GM21360 (cell line): ENCODE measurements at regions not wholly inside any gene's neighbourhood (a gene's known extent, or its start where the extent isn't known, plus 50 kb on each side); places are given as distances from the start of the nearest gene placed in this dataset.
"Not testable (repeated sequence)": the region's sequence is repeated elsewhere in the genome, so short reads cannot be mapped to it uniquely, and the experiment has no call there.

Source experiments
- ATAC-seq: cut with Tn5 transposase; IDR thresholded peaks from one replicate; pipeline ENCODE4 v1.9.1; 2021; ENCODE audit warnings: mild to moderate bottlenecking, moderate library complexity; ENCODE audit not compliant: unreplicated experiment

GRCh38 chr7:79786187-79786586 is 332.7 kb upstream of the MAGI2 start:
- no peak for ATAC-seq

GRCh38 chr7:79785556-79785955 is 332.1 kb upstream of the MAGI2 start:
- no peak for ATAC-seq

- no peak for ATAC-seq
These were observed 329.4 kb upstream of the MAGI2 start for GRCh38 chr7:79782906-79783305.

GRCh38 chr7:79782256-79782655 is 328.8 kb upstream of the MAGI2 start:
- no peak for ATAC-seq

GRCh38 chr7:79781716-79782115 is 328.2 kb upstream of the MAGI2 start:
- ATAC-seq = no peak

- ATAC-seq = no peak
These were observed 325.6 kb upstream of the MAGI2 start for GRCh38 chr7:79778786-79779770.

GRCh38 chr7:79775911-79776310 is 322.4 kb upstream of the MAGI2 start:
- no peak for ATAC-seq

GRCh38 chr7:79774150-79774549 is 320.7 kb upstream of the MAGI2 start:
- no peak for ATAC-seq

- ATAC-seq = no peak
These were observed 317.5 kb upstream of the MAGI2 start for GRCh38 chr7:79770970-79771369.

- no peak for ATAC-seq
These were observed 316.6 kb upstream of the MAGI2 start for GRCh38 chr7:79770063-79770462.

- not testable (repeated sequence) for ATAC-seq
These were observed 314.6 kb upstream of the MAGI2 start for GRCh38 chr7:79767876-79768560.

GRCh38 chr7:79767192-79767591 is 313.7 kb upstream of the MAGI2 start:
- ATAC-seq = not testable (repeated sequence)

GRCh38 chr7:79761876-79762429 is 308.5 kb upstream of the MAGI2 start:
- no peak for ATAC-seq

GRCh38 chr7:79750941-79751340 is 297.5 kb upstream of the MAGI2 start:
- not testable (repeated sequence) for ATAC-seq

- ATAC-seq = no peak
These were observed 296.4 kb upstream of the MAGI2 start for GRCh38 chr7:79749856-79750255.

- ATAC-seq = no peak
These were observed 288.2 kb upstream of the MAGI2 start for GRCh38 chr7:79741684-79742083.

- ATAC-seq = no peak
These were observed 286.6 kb upstream of the MAGI2 start for GRCh38 chr7:79740076-79740475.

GRCh38 chr7:79739036-79739709 is 285.7 kb upstream of the MAGI2 start:
- not testable (repeated sequence) for ATAC-seq

- no peak for ATAC-seq
These were observed 283.0 kb upstream of the MAGI2 start for GRCh38 chr7:79736418-79736817.

GRCh38 chr7:79735012-79735411 is 281.5 kb upstream of the MAGI2 start:
- no peak for ATAC-seq

GRCh38 chr7:79734181-79734580 is 280.7 kb upstream of the MAGI2 start:
- no peak for ATAC-seq
